Endothelial cell of umbilical vein (primary cell): ENCODE measurements at regions not wholly inside any gene's neighbourhood (a gene's known extent, or its start where the extent isn't known, plus 50 kb on each side); places are given as distances from the start of the nearest gene placed in this dataset.

Experiments
- BruUV-seq: library from RNA; stranded (reverse); fragments of 400-500 nt; replicated peaks from 2 replicates; lab custom pipeline; 2021; lab: Mats Ljungman, UMichigan
- CTCF ChIA-PET: fragments of 300-600, 350-600 bp; sonication (Branson Sonifier 250); formaldehyde crosslinking; loops from one replicate; lab custom pipeline; 2021; ENCODE audit warnings: antibody characterized with exemption, inconsistent platforms; lab: Charles Lee
- POLR2A ChIA-PET: fragments of 300-600, 350-600 bp; sonication (Branson Sonifier 250); formaldehyde crosslinking; loops from one replicate; lab custom pipeline; 2021; ENCODE audit warnings: antibody characterized with exemption, inconsistent platforms; lab: Charles Lee
- DNase-seq: peaks from one replicate; pipeline ENCODE4 v3.0.0-alpha.2; 2011; ENCODE audit warnings: low read depth, low spot score
- FAIRE-seq: peaks from 2 replicates; lab custom pipeline; 2011; peaks lifted over from hg19 to GRCh38; lab: Jason Lieb, UNC
- H2AFZ ChIP-seq: 2 replicates; pipeline ENCODE4 v1.6.0; 2012; ENCODE audit warnings: low read depth, low read length, control low read depth, inconsistent platforms
- H3K27ac ChIP-seq: 2 replicates; pipeline ENCODE4 v1.5.1; 2011; ENCODE audit warnings: low read depth, mild to moderate bottlenecking, control low read depth, low read length, moderate library complexity; ENCODE audit not compliant: insufficient read depth
- H3K27me3 ChIP-seq, 2 experiments: 2 replicates each; pipeline versions ENCODE4 v1.6.0 to v1.6.1; 2011; ENCODE audit warnings: low read length in 2 of 2, mixed read lengths in 1 of 2; ENCODE audit not compliant: control insufficient read depth in 2 of 2, insufficient read depth in 2 of 2
- H3K36me3 ChIP-seq, 2 experiments: 2 replicates in 1 of 2; 3 replicates in 1 of 2; pipeline ENCODE4 v1.5.1; 2011; ENCODE audit warnings: low read length in 2 of 2, mild to moderate bottlenecking in 1 of 2, moderate library complexity in 1 of 2; ENCODE audit not compliant: control insufficient read depth in 2 of 2, insufficient read depth in 2 of 2; ENCODE audit errors: extremely low read depth in 1 of 2
- H3K4me1 ChIP-seq: 3 replicates; pipeline ENCODE4 v1.5.1; 2011; ENCODE audit warnings: mild to moderate bottlenecking, low read length; ENCODE audit not compliant: control insufficient read depth, insufficient read depth; ENCODE audit errors: extremely low read depth
- H3K4me2 ChIP-seq: 2 replicates; pipeline ENCODE4 v1.6.1; 2011; ENCODE audit warnings: low read length, control low read depth, mixed read lengths; ENCODE audit not compliant: insufficient read depth
- H3K4me3 ChIP-seq, 3 experiments: fragments of 200-600 bp in 1 of 3; sonication (generic), shearing (Covaris generic) in 1 of 3; replicated peaks in 1 of 3; 2 replicates each; pipeline ENCODE4 v1.5.1; 2011 to 2016; ENCODE audit warnings: control low read depth in 3 of 3, low read length in 3 of 3, mild to moderate bottlenecking in 2 of 3, inconsistent platforms in 1 of 3, low read depth in 1 of 3, moderate library complexity in 1 of 3; ENCODE audit not compliant: insufficient read depth in 1 of 3
- H3K79me2 ChIP-seq: 2 replicates; pipeline ENCODE4 v1.6.0; 2012; ENCODE audit warnings: low read length, inconsistent platforms; ENCODE audit not compliant: control insufficient read depth, insufficient read depth
- H3K9ac ChIP-seq: replicated peaks from 2 replicates; pipeline ENCODE3; 2011; ENCODE audit warnings: low read length, control low read depth; ENCODE audit not compliant: insufficient read depth; ENCODE audit errors: extremely low read depth
- H3K9me1 ChIP-seq: replicated peaks from 3 replicates; pipeline ENCODE4 v1.6.0; 2011; ENCODE audit warnings: mild to moderate bottlenecking, low read length; ENCODE audit not compliant: control insufficient read depth, insufficient read depth; ENCODE audit errors: extremely low read depth
- H3K9me3 ChIP-seq: replicated peaks from 2 replicates; pipeline ENCODE4 v1.5.1; 2012; ENCODE audit warnings: low read length, inconsistent platforms; ENCODE audit not compliant: control insufficient read depth, insufficient read depth
- H4K20me1 ChIP-seq: replicated peaks from 2 replicates; pipeline ENCODE3; 2011; ENCODE audit warnings: mild to moderate bottlenecking, low read length; ENCODE audit not compliant: control insufficient read depth, insufficient read depth; ENCODE audit errors: extremely low read depth
- EZH2 ChIP-seq: IDR thresholded peaks from 2 replicates; pipeline ENCODE4 v1.6.1; 2012; ENCODE audit warnings: borderline replicate concordance, low read depth, mild to moderate bottlenecking, moderate library complexity, low read length, inconsistent platforms; ENCODE audit not compliant: severe bottlenecking
- FOS ChIP-seq: IDR thresholded peaks from 2 replicates; pipeline ENCODE4 v1.6.1; 2011; ENCODE audit warnings: mild to moderate bottlenecking, low read length, moderate library complexity, borderline replicate concordance; ENCODE audit not compliant: insufficient read depth
- GATA2 ChIP-seq: IDR thresholded peaks from 2 replicates; pipeline ENCODE4 v1.7.0; 2011; ENCODE audit warnings: low read depth, mild to moderate bottlenecking, moderate library complexity, mixed read lengths, low read length; ENCODE audit not compliant: insufficient read length, insufficient read depth
- JUN ChIP-seq: IDR thresholded peaks from 2 replicates; pipeline ENCODE4 v1.6.1; 2011; ENCODE audit warnings: borderline replicate concordance, low read depth; ENCODE audit not compliant: insufficient read length, insufficient read depth
- MYC ChIP-seq: IDR thresholded peaks from one replicate; pipeline ENCODE4 v1.6.1; 2011; ENCODE audit warnings: mild to moderate bottlenecking, low read depth, low read length
- POLR2A ChIP-seq: IDR thresholded peaks from 2 replicates; pipeline ENCODE4 v1.6.1; 2012; ENCODE audit warnings: low read depth, mild to moderate bottlenecking, control low read depth, low read length
- POLR2AphosphoS5 ChIP-seq: IDR thresholded peaks from 2 replicates; pipeline ENCODE4 v1.6.1; 2012; ENCODE audit warnings: low read depth, mild to moderate bottlenecking, control low read depth, low read length, moderate library complexity; ENCODE audit not compliant: insufficient read depth
- dilution Hi-C: fragments of 300-500 bp; cut with MboI; formaldehyde crosslinking; loops from one replicate; pipeline ENCODE4 v1.15.0; 2019; ENCODE audit warnings: low sequenced_read_pairs; ENCODE audit not compliant: extremely low pct_ligation_motif_present
- intact Hi-C: fragments of 100-400 bp; cut with micrococcal nuclease; formaldehyde crosslinking; loops from one replicate; pipeline ENCODE4 v1.10.0; 2022
- TF ChIP-seq, protein P1 (sequence below): IDR thresholded peaks from 2 replicates; pipeline ENCODE4 v1.6.1; 2011; ENCODE audit not compliant: insufficient read depth, insufficient read length
- TF ChIP-seq, protein P2 (sequence below), 2 donors: IDR thresholded peaks; 1 replicate in 1 of 2; 2 replicates in 1 of 2; pipeline ENCODE4 v1.5.1; 2011; ENCODE audit warnings: low read length in 2 of 2, mild to moderate bottlenecking in 2 of 2, moderate library complexity in 2 of 2, control low read depth in 1 of 2, inconsistent platforms in 1 of 2, low read depth in 1 of 2; ENCODE audit not compliant: insufficient read depth in 1 of 2; ENCODE audit errors: extremely low read depth in 1 of 2

DNA sequence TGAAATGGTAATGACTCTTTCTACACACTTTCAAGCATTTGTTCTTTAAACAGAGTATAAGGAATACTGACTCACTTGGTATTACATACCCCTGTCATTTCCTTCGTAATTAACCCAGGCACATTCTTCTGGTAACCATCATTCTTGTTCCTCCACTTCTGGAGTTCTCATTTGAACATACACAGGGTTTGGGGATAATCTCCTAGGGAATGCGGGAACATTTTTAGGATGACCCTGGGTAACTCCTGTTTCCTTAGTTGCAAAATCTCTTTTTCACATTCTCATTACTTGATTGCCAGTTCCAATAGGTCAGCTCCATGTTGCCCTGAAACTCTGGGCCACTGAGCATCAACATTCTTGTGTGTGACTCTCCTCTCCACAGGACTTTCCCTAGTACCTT is 51.5 kb upstream of the E2F3 start:
- Histone ChIP-seq H3K4me3 (no peak overlapping the region), H3K4me1 (no peaks in the 10 kb centered on the region), H3K27ac (no peak overlapping the region), H3K9me3 (no peaks in the 10 kb centered on the region), H3K27me3 (no peaks in the 10 kb centered on the region), H4K20me1 (no peaks in the 10 kb centered on the region), H3K9ac (no peak overlapping the region), H3K9me1 (no peaks in the 10 kb centered on the region), H3K79me2 (no peaks in the 10 kb centered on the region), H3K36me3 (no peaks in the 10 kb centered on the region), H2AFZ (peak overlapping the region; percentile 34), H3K4me2 (no peak overlapping the region)
- dilution Hi-C loops (no loop called here), intact Hi-C loops (no loop called here)
- peak; percentile 7 for TF ChIP-seq JUN
- peak; percentile 33 for TF ChIP-seq FOS
- TF ChIP-seq, protein P1, sequence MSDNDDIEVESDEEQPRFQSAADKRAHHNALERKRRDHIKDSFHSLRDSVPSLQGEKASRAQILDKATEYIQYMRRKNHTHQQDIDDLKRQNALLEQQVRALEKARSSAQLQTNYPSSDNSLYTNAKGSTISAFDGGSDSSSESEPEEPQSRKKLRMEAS = no peak
- DNase-seq (peak; percentile 30), FAIRE-seq (no peak)
- POLR2A ChIA-PET = no interaction called here
- CTCF ChIA-PET = interaction anchor here (0.7 to 1.0 kb wide), 2 partner anchors 9 to 14 kb away, joined by 3 to 4 read pairs; no protein-coding TSS in a partner anchor
- no TSS peak for BruUV-seq

DNA sequence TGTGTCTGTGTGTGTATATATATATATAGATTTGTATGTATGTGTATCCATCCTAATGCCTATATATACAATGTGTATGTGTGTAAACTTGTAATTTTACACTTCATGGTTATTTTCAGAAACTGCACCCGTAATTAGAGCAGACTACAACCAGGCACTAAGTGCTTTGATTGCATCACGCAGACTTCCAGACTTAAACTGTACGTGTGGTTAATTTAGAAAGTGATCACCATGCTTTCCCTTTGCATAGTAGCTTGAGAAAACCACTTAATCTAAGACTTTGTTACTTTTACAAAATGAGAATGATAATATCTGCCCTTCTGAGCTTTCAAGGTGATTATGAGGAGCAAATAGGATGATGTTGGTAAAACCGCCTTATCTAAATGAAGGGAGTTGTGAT is 50.1 kb upstream of the E2F3 start:
- Histone ChIP-seq H3K27ac (no peak overlapping the region), H3K9me3 (no peaks in the 10 kb centered on the region), H3K36me3 (no peaks in the 10 kb centered on the region), H3K4me1 (no peaks in the 10 kb centered on the region), H3K9me1 (no peaks in the 10 kb centered on the region), H4K20me1 (no peaks in the 10 kb centered on the region), H3K4me2 (no peak overlapping the region), H3K9ac (no peak overlapping the region), H2AFZ (no peak overlapping the region), H3K4me3 (no peak overlapping the region), H3K79me2 (no peaks in the 10 kb centered on the region), H3K27me3 (no peaks in the 10 kb centered on the region)
- FAIRE-seq (no peak), DNase-seq (no peak)
- no TSS peak for BruUV-seq
- dilution Hi-C loops = no loop called here
- TF ChIP-seq POLR2A (no peak), EZH2 (no peak), POLR2AphosphoS5 (no peak), MYC (no peak), GATA2 (no peak), FOS (no peak), JUN (no peak)
- TF ChIP-seq, protein P1 = no peak
- TF ChIP-seq, protein P2, sequence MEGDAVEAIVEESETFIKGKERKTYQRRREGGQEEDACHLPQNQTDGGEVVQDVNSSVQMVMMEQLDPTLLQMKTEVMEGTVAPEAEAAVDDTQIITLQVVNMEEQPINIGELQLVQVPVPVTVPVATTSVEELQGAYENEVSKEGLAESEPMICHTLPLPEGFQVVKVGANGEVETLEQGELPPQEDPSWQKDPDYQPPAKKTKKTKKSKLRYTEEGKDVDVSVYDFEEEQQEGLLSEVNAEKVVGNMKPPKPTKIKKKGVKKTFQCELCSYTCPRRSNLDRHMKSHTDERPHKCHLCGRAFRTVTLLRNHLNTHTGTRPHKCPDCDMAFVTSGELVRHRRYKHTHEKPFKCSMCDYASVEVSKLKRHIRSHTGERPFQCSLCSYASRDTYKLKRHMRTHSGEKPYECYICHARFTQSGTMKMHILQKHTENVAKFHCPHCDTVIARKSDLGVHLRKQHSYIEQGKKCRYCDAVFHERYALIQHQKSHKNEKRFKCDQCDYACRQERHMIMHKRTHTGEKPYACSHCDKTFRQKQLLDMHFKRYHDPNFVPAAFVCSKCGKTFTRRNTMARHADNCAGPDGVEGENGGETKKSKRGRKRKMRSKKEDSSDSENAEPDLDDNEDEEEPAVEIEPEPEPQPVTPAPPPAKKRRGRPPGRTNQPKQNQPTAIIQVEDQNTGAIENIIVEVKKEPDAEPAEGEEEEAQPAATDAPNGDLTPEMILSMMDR (IDR thresholded peaks at IDR 0.05; ENCODE audit: extremely low read depth in 1 of 2, insufficient read depth in 1 of 2, low read depth in 1 of 2, low read length in 2 of 2) = no peak
- POLR2A ChIA-PET = no interaction called here
- intact Hi-C loops = no loop called here
- CTCF ChIA-PET = no interaction called here
